ENCODE measurements at regions not wholly inside any gene's neighbourhood (a gene's known extent, or its start where the extent isn't known, plus 50 kb on each side); places are given as distances from the start of the nearest gene placed in this dataset.

GRCh38 chr4:14864365-14865030 is 137.8 kb upstream of the CPEB2 start:
- Histone ChIP-seq H3K4me3 (ENCODE audit: insufficient read depth, low read length) (no peak overlapping the region), H3K27me3 (ENCODE audit: insufficient read depth, low read length) (no peaks in the 10 kb centered on the region), H4K20me1 (ENCODE audit: insufficient read depth, low read length) (no peaks in the 10 kb centered on the region), H3K79me2 (ENCODE audit: insufficient read depth, low read length) (no peaks in the 10 kb centered on the region), H3K9me3 (ENCODE audit: low read depth, low read length) (no peaks in the 10 kb centered on the region), H3K27ac (ENCODE audit: low read depth, low read length) (no peak overlapping the region), H3K4me1 (ENCODE audit: insufficient read depth, low read length) (no peaks in the 10 kb centered on the region), H3K36me3 (ENCODE audit: insufficient read depth, low read length) (no peaks in the 10 kb centered on the region), H3K4me2 (ENCODE audit: insufficient read depth, low read length) (no peak overlapping the region), H2AFZ (ENCODE audit: low read length) (no peak overlapping the region)
- TF ChIP-seq, protein P1, sequence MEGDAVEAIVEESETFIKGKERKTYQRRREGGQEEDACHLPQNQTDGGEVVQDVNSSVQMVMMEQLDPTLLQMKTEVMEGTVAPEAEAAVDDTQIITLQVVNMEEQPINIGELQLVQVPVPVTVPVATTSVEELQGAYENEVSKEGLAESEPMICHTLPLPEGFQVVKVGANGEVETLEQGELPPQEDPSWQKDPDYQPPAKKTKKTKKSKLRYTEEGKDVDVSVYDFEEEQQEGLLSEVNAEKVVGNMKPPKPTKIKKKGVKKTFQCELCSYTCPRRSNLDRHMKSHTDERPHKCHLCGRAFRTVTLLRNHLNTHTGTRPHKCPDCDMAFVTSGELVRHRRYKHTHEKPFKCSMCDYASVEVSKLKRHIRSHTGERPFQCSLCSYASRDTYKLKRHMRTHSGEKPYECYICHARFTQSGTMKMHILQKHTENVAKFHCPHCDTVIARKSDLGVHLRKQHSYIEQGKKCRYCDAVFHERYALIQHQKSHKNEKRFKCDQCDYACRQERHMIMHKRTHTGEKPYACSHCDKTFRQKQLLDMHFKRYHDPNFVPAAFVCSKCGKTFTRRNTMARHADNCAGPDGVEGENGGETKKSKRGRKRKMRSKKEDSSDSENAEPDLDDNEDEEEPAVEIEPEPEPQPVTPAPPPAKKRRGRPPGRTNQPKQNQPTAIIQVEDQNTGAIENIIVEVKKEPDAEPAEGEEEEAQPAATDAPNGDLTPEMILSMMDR (IDR thresholded peaks at IDR 0.05; ENCODE audit: extremely low read depth, low read depth, low read length): no peak
- no peak for DNase-seq (ENCODE audit: insufficient read length, low spot score, missing footprints)

DNA sequence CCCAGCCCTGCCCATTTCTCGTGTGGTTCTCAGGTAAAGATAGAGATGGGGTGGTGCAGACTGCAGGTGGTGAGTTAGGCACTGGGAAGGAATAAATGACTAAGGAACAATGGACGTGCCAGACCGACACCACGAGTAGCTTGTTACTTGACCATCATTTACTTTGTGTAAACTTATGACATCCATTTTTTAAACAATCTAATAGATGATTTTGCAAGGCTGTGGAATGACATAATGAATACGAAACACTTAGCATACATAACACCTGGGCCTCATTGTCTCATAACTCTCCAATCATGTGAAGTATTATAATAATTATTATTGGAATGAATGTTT is 137.3 kb upstream of the CPEB2 start:
- no peak overlapping the region for H3K4me2 ChIP-seq (ENCODE audit: insufficient read depth, low read length)
- no peaks in the 10 kb centered on the region for H4K20me1 ChIP-seq (ENCODE audit: insufficient read depth, low read length)
- DNase-seq (ENCODE audit: insufficient read length, low spot score, missing footprints): no peak
- no peaks in the 10 kb centered on the region for H3K27me3 ChIP-seq (ENCODE audit: insufficient read depth, low read length)
- no peaks in the 10 kb centered on the region for H3K4me1 ChIP-seq (ENCODE audit: insufficient read depth, low read length)
- TF ChIP-seq, protein P1 (IDR thresholded peaks at IDR 0.05; ENCODE audit: extremely low read depth, low read depth, low read length): no peak
- no peaks in the 10 kb centered on the region for H3K36me3 ChIP-seq (ENCODE audit: insufficient read depth, low read length)
- H3K4me3 ChIP-seq (ENCODE audit: insufficient read depth, low read length): no peak overlapping the region
- no peaks in the 10 kb centered on the region for H3K9me3 ChIP-seq (ENCODE audit: low read depth, low read length)
- H2AFZ ChIP-seq (ENCODE audit: low read length): no peak overlapping the region
- no peak overlapping the region for H3K27ac ChIP-seq (ENCODE audit: low read depth, low read length)
- H3K79me2 ChIP-seq (ENCODE audit: insufficient read depth, low read length): no peaks in the 10 kb centered on the region

DNA sequence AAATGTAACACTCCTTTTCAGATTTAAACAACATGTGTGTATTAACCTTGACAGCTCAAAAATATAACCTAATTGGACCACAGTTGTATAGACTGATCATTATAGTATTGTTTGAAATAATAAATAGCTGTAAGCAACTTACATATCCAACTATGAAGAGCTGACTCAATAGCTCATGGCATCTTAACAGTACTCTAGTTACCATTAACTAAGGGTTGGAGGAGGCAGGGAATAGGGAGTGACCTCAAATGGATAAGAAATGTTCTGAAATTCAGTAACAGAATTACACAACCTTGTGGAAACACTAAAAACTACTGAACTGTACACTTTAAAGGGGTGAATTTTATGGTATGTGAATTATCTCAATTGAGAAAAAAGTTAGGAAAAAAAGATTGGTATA is 136.5 kb upstream of the CPEB2 start:
- no peaks in the 10 kb centered on the region for H4K20me1 ChIP-seq (ENCODE audit: insufficient read depth, low read length)
- no peaks in the 10 kb centered on the region for H3K79me2 ChIP-seq (ENCODE audit: insufficient read depth, low read length)
- no peaks in the 10 kb centered on the region for H3K9me3 ChIP-seq (ENCODE audit: low read depth, low read length)
- no peaks in the 10 kb centered on the region for H3K36me3 ChIP-seq (ENCODE audit: insufficient read depth, low read length)
- no peaks in the 10 kb centered on the region for H3K27me3 ChIP-seq (ENCODE audit: insufficient read depth, low read length)
- H3K4me1 ChIP-seq (ENCODE audit: insufficient read depth, low read length): no peaks in the 10 kb centered on the region
- no peak for DNase-seq (ENCODE audit: insufficient read length, low spot score, missing footprints)
- no peak overlapping the region for H2AFZ ChIP-seq (ENCODE audit: low read length)
- no peak overlapping the region for H3K4me3 ChIP-seq (ENCODE audit: insufficient read depth, low read length)
- no peak overlapping the region for H3K27ac ChIP-seq (ENCODE audit: low read depth, low read length)
- TF ChIP-seq, protein P1 (IDR thresholded peaks at IDR 0.05; ENCODE audit: extremely low read depth, low read depth, low read length): no peak
- H3K4me2 ChIP-seq (ENCODE audit: insufficient read depth, low read length): no peak overlapping the region

GRCh38 chr4:14867847-14868246 is 134.4 kb upstream of the CPEB2 start:
- Histone ChIP-seq H3K36me3 (ENCODE audit: insufficient read depth, low read length) (no peaks in the 10 kb centered on the region), H3K27me3 (ENCODE audit: insufficient read depth, low read length) (no peaks in the 10 kb centered on the region), H3K79me2 (ENCODE audit: insufficient read depth, low read length) (no peaks in the 10 kb centered on the region), H4K20me1 (ENCODE audit: insufficient read depth, low read length) (no peaks in the 10 kb centered on the region), H3K4me2 (ENCODE audit: insufficient read depth, low read length) (no peak overlapping the region), H3K4me1 (ENCODE audit: insufficient read depth, low read length) (no peaks in the 10 kb centered on the region), H3K9me3 (ENCODE audit: low read depth, low read length) (no peaks in the 10 kb centered on the region), H2AFZ (ENCODE audit: low read length) (no peak overlapping the region), H3K27ac (ENCODE audit: low read depth, low read length) (no peak overlapping the region), H3K4me3 (ENCODE audit: insufficient read depth, low read length) (no peak overlapping the region)
- TF ChIP-seq, protein P1 (IDR thresholded peaks at IDR 0.05; ENCODE audit: extremely low read depth, low read depth, low read length): no peak
- DNase-seq (ENCODE audit: insufficient read length, low spot score, missing footprints): no peak
